Testis (tissue), 2 donors: ENCODE measurements at regions not wholly inside any gene's neighbourhood (a gene's known extent, or its start where the extent isn't known, plus 50 kb on each side); places are given as distances from the start of the nearest gene placed in this dataset.

Experiments used
- DNase-seq: peaks from one replicate; pipeline ENCODE4 v3.0.0-alpha.2; 2019
- H3K27ac ChIP-seq, 2 donors: fragments of 200-600 bp; sonication (generic); one replicate each; pipeline ENCODE4 v1.5.1; 2019
- H3K27me3 ChIP-seq: fragments of 200-600 bp; sonication (generic); one replicate; pipeline ENCODE4 v1.5.1; 2019
- H3K36me3 ChIP-seq: fragments of 200-600 bp; sonication (generic); one replicate; pipeline ENCODE4 v1.5.1; 2017; ENCODE audit warnings: low read depth; ENCODE audit errors: missing control alignments
- H3K4me1 ChIP-seq: fragments of 200-600 bp; sonication (generic); one replicate; pipeline ENCODE4 v1.5.1; 2019
- H3K4me3 ChIP-seq, 2 donors: fragments of 200-600 bp; sonication (generic); one replicate each; pipeline ENCODE4 v1.5.1; 2017 to 2019
- H3K9me3 ChIP-seq: fragments of 200-600 bp; sonication (generic); one replicate; pipeline ENCODE4 v1.5.1; 2017
- CTCF ChIP-seq, 3 experiments: fragments of 450-650 bp in 2 of 3; fragments of 200-600 bp in 1 of 3; sonication (generic) in 1 of 3; IDR thresholded peaks; one replicate each; pipeline ENCODE4 v1.5.1; 2016 to 2019; ENCODE audit warnings: antibody characterized with exemption in 3 of 3, mild to moderate bottlenecking in 2 of 3, moderate library complexity in 1 of 3
- POLR2A ChIP-seq: fragments of 450-650 bp; IDR thresholded peaks from one replicate; pipeline ENCODE4 v1.6.1; 2017; ENCODE audit warnings: antibody characterized with exemption, mild to moderate bottlenecking, moderate library complexity
- WGBS, 2 donors: methylation state at CpG; one replicate each; pipeline ENCODE4 v1.1.5; 2018; 5-methylcytosine and 5-hydroxymethylcytosine counted together
- intact Hi-C: fragments of 100-400 bp; cut with DNase I; formaldehyde crosslinking; loops from one replicate; pipeline ENCODE4 v1.15.1; 2023; ENCODE audit warnings: low total_unique reads

- H3K36me3 ChIP-seq: no peaks in the 10 kb centered on the region
- no peaks in the 10 kb centered on the region for H3K4me1 ChIP-seq
- no peak for DNase-seq
- 73 to 83% methylated on average over 2 of the region's 2 CpGs for WGBS, 2 donors
- H3K9me3 ChIP-seq: no peaks in the 10 kb centered on the region
- no peaks in the 10 kb centered on the region for H3K27me3 ChIP-seq
- no peak overlapping the region for H3K27ac ChIP-seq
- intact Hi-C loops: no loop called here
- H3K4me3 ChIP-seq: no peak overlapping the region
- TF ChIP-seq POLR2A (no peak), CTCF (IDR thresholded peaks at IDR 0.05) (no peak)
Measured at GRCh38 chr4:17081179-17081578, 182.7 kb upstream of the LDB2 start.

GRCh38 chr4:17077105-17077504 lies 178.7 kb upstream of the LDB2 start:
- 87 to 95% methylated on average over 5 of the region's 5 CpGs for WGBS, 2 donors
- H3K4me1 ChIP-seq: no peaks in the 10 kb centered on the region
- H3K4me3 ChIP-seq: no peak overlapping the region
- H3K27ac ChIP-seq: no peak overlapping the region
- intact Hi-C loops: no loop called here
- no peaks in the 10 kb centered on the region for H3K27me3 ChIP-seq
- no peak for DNase-seq
- no peaks in the 10 kb centered on the region for H3K36me3 ChIP-seq
- H3K9me3 ChIP-seq: no peaks in the 10 kb centered on the region
- TF ChIP-seq POLR2A: no peak
- TF ChIP-seq CTCF (IDR thresholded peaks at IDR 0.05): no peak

DNA sequence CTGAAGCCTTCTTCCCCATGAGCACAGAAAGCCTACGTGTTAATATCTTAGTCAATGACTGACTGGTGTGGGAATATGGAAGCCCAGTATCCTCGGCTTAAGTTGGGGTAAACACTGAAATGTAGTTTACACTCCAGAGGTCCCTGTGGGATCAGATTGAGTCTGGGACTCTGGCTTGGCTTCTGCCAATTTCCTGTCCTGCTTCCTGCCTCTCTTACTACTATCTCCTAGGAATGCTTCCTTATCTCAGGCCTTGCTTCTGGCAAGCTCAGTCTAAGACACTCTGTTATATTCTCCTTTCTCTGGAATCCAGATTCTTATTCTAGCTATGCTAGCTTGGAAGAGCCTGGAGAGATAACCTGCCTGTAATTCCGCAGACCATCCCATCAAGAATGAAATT lies 174.0 kb upstream of the LDB2 start:
- H3K27ac ChIP-seq: no peak overlapping the region
- peak; percentile 17 for DNase-seq
- H3K27me3 ChIP-seq: no peaks in the 10 kb centered on the region
- intact Hi-C loops: no loop called here
- no peaks in the 10 kb centered on the region for H3K9me3 ChIP-seq
- no peaks in the 10 kb centered on the region for H3K36me3 ChIP-seq
- H3K4me3 ChIP-seq: no peak overlapping the region
- H3K4me1 ChIP-seq: no peaks in the 10 kb centered on the region
- TF ChIP-seq POLR2A (no peak), CTCF (IDR thresholded peaks at IDR 0.05) (no peak)
- WGBS, 2 donors: 44 to 45% methylated on average over 3 of the region's 3 CpGs

- intact Hi-C loops: no loop called here
- 91 to 93% methylated on average over 4 of the region's 4 CpGs for WGBS, 2 donors
- H3K4me1 ChIP-seq: no peaks in the 10 kb centered on the region
- no peaks in the 10 kb centered on the region for H3K9me3 ChIP-seq
- H3K36me3 ChIP-seq: no peaks in the 10 kb centered on the region
- no peaks in the 10 kb centered on the region for H3K27me3 ChIP-seq
- no peak overlapping the region for H3K4me3 ChIP-seq
- TF ChIP-seq CTCF (IDR thresholded peaks at IDR 0.05) (no peak), POLR2A (no peak)
- no peak overlapping the region for H3K27ac ChIP-seq
- no peak for DNase-seq
Measured at GRCh38 chr4:17068891-17069290, 170.4 kb upstream of the LDB2 start.

GRCh38 chr4:17068392-17068791 lies 169.9 kb upstream of the LDB2 start:
- intact Hi-C loops: no loop called here
- WGBS, 2 donors: 82 to 88% methylated on average over 2 of the region's 2 CpGs

More at GRCh38 chr4:17068392-17068791, 169.9 kb upstream of the LDB2 start:
- TF ChIP-seq CTCF (IDR thresholded peaks at IDR 0.05): no peak
- TF ChIP-seq POLR2A: no peak
- no peaks in the 10 kb centered on the region for H3K27me3 ChIP-seq
- no peak overlapping the region for H3K27ac ChIP-seq
- DNase-seq: no peak
- H3K4me3 ChIP-seq: no peak overlapping the region
- H3K36me3 ChIP-seq: no peaks in the 10 kb centered on the region
- H3K9me3 ChIP-seq: no peaks in the 10 kb centered on the region
- no peaks in the 10 kb centered on the region for H3K4me1 ChIP-seq
